ENCODE measurements at regions not wholly inside any gene's neighbourhood (a gene's known extent, or its start where the extent isn't known, plus 50 kb on each side); places are given as distances from the start of the nearest gene placed in this dataset.
"Not testable (repeated sequence)": the region's sequence is repeated elsewhere in the genome, so short reads cannot be mapped to it uniquely, and the experiment has no call there.

- H3K9me3 ChIP-seq (ENCODE audit: insufficient read depth, low read length): no peaks in the 10 kb centered on the region
- no peak overlapping the region for H3K27ac ChIP-seq (ENCODE audit: low read length)
- TF ChIP-seq EZH2phosphoT487 (IDR thresholded peaks at IDR 0.05; ENCODE audit: low read depth): no peak
- TF ChIP-seq CTCF (IDR thresholded peaks at IDR 0.05; ENCODE audit: low read depth, low read length): no peak
- H4K20me1 ChIP-seq (ENCODE audit: insufficient read depth, low read length): no peaks in the 10 kb centered on the region
- no peaks in the 10 kb centered on the region for H3K4me1 ChIP-seq (ENCODE audit: low read length)
- no peaks in the 10 kb centered on the region for H3K27me3 ChIP-seq (ENCODE audit: low read depth, low read length)
- no peak overlapping the region for H3K9ac ChIP-seq (ENCODE audit: low read length)
- H3K4me2 ChIP-seq (ENCODE audit: low read length): no peak overlapping the region
- H3K36me3 ChIP-seq (replicated peaks; ENCODE audit: low read depth, low read length): no peaks in the 10 kb centered on the region
- no peak overlapping the region for H2AFZ ChIP-seq (ENCODE audit: low read depth, low read length)
- no peak overlapping the region for H3K4me3 ChIP-seq (ENCODE audit: low read length)
- H3K79me2 ChIP-seq (ENCODE audit: low read length): no peaks in the 10 kb centered on the region
Measured at GRCh38 chr5:15097552-15097951, 226.0 kb upstream of the ANKH start.

GRCh38 chr5:15096686-15097085, 225.1 kb upstream of the ANKH start:
- H3K27me3 ChIP-seq (ENCODE audit: low read depth, low read length); H3K4me3 ChIP-seq (ENCODE audit: low read length); H3K9ac ChIP-seq (ENCODE audit: low read length): not testable (repeated sequence)

GRCh38 chr5:15092801-15093200, 221.2 kb upstream of the ANKH start:
- Histone ChIP-seq H3K4me1 (ENCODE audit: low read length) (no peaks in the 10 kb centered on the region), H3K27ac (ENCODE audit: low read length) (no peak overlapping the region), H3K27me3 (ENCODE audit: low read depth, low read length) (no peaks in the 10 kb centered on the region), H3K4me3 (ENCODE audit: low read length) (no peak overlapping the region), H4K20me1 (ENCODE audit: insufficient read depth, low read length) (no peaks in the 10 kb centered on the region), H2AFZ (ENCODE audit: low read depth, low read length) (no peak overlapping the region), H3K9ac (ENCODE audit: low read length) (no peak overlapping the region), H3K79me2 (ENCODE audit: low read length) (no peaks in the 10 kb centered on the region), H3K9me3 (ENCODE audit: insufficient read depth, low read length) (no peaks in the 10 kb centered on the region), H3K36me3 (replicated peaks; ENCODE audit: low read depth, low read length) (no peaks in the 10 kb centered on the region), H3K4me2 (ENCODE audit: low read length) (no peak overlapping the region)
- TF ChIP-seq EZH2phosphoT487 (IDR thresholded peaks at IDR 0.05; ENCODE audit: low read depth) (no peak), CTCF (IDR thresholded peaks at IDR 0.05; ENCODE audit: low read depth, low read length) (no peak)

More at GRCh38 chr5:15096686-15097085, 225.1 kb upstream of the ANKH start:
- H3K9me3 ChIP-seq (ENCODE audit: insufficient read depth, low read length); H4K20me1 ChIP-seq (ENCODE audit: insufficient read depth, low read length); H3K4me1 ChIP-seq (ENCODE audit: low read length); H3K36me3 ChIP-seq (replicated peaks; ENCODE audit: low read depth, low read length); H3K4me2 ChIP-seq (ENCODE audit: low read length); H3K27ac ChIP-seq (ENCODE audit: low read length); H2AFZ ChIP-seq (ENCODE audit: low read depth, low read length); H3K79me2 ChIP-seq (ENCODE audit: low read length): not testable (repeated sequence)

GRCh38 chr5:15085671-15086070, 214.1 kb upstream of the ANKH start:
- H3K9ac ChIP-seq (ENCODE audit: low read length): no peak overlapping the region
- no peak overlapping the region for H3K4me3 ChIP-seq (ENCODE audit: low read length)
- H3K36me3 ChIP-seq (replicated peaks; ENCODE audit: low read depth, low read length): no peaks in the 10 kb centered on the region
- H3K27ac ChIP-seq (ENCODE audit: low read length): no peak overlapping the region
- H4K20me1 ChIP-seq (ENCODE audit: insufficient read depth, low read length): no peaks in the 10 kb centered on the region
- H2AFZ ChIP-seq (ENCODE audit: low read depth, low read length): no peak overlapping the region
- H3K9me3 ChIP-seq (ENCODE audit: insufficient read depth, low read length): no peaks in the 10 kb centered on the region
- no peaks in the 10 kb centered on the region for H3K4me1 ChIP-seq (ENCODE audit: low read length)
- no peaks in the 10 kb centered on the region for H3K79me2 ChIP-seq (ENCODE audit: low read length)
- H3K4me2 ChIP-seq (ENCODE audit: low read length): no peak overlapping the region
- H3K27me3 ChIP-seq (ENCODE audit: low read depth, low read length): no peaks in the 10 kb centered on the region
- TF ChIP-seq CTCF (IDR thresholded peaks at IDR 0.05; ENCODE audit: low read depth, low read length) (no peak), EZH2phosphoT487 (IDR thresholded peaks at IDR 0.05; ENCODE audit: low read depth) (no peak)

GRCh38 chr5:15082096-15082495, 210.5 kb upstream of the ANKH start:
- TF ChIP-seq CTCF (IDR thresholded peaks at IDR 0.05; ENCODE audit: low read depth, low read length): no peak
- TF ChIP-seq EZH2phosphoT487 (IDR thresholded peaks at IDR 0.05; ENCODE audit: low read depth): no peak
- H3K27me3 ChIP-seq (ENCODE audit: low read depth, low read length): no peaks in the 10 kb centered on the region
- H3K36me3 ChIP-seq (replicated peaks; ENCODE audit: low read depth, low read length): no peaks in the 10 kb centered on the region
- H4K20me1 ChIP-seq (ENCODE audit: insufficient read depth, low read length): no peaks in the 10 kb centered on the region
- no peak overlapping the region for H3K4me2 ChIP-seq (ENCODE audit: low read length)
- H3K79me2 ChIP-seq (ENCODE audit: low read length): no peaks in the 10 kb centered on the region
- H3K9me3 ChIP-seq (ENCODE audit: insufficient read depth, low read length): no peaks in the 10 kb centered on the region
- no peak overlapping the region for H2AFZ ChIP-seq (ENCODE audit: low read depth, low read length)
- H3K4me3 ChIP-seq (ENCODE audit: low read length): no peak overlapping the region
- no peaks in the 10 kb centered on the region for H3K4me1 ChIP-seq (ENCODE audit: low read length)
- no peak overlapping the region for H3K9ac ChIP-seq (ENCODE audit: low read length)
- no peak overlapping the region for H3K27ac ChIP-seq (ENCODE audit: low read length)

Data from OCI-LY3 (cell line).